HG02840 (cell line): ENCODE measurements at regions not wholly inside any gene's neighbourhood (a gene's known extent, or its start where the extent isn't known, plus 50 kb on each side); places are given as distances from the start of the nearest gene placed in this dataset.
"Not testable (repeated sequence)": the region's sequence is repeated elsewhere in the genome, so short reads cannot be mapped to it uniquely, and the experiment has no call there.

Experiments used
- ATAC-seq: cut with Tn5 transposase; IDR thresholded peaks from one replicate; pipeline ENCODE4 v1.9.1; 2021; ENCODE audit warnings: mild to moderate bottlenecking, moderate library complexity, moderate number of reproducible peaks; ENCODE audit not compliant: unreplicated experiment, low FRiP score

GRCh38 chr3:27661797-27662196 lies 60.3 kb downstream of the EOMES start:
- ATAC-seq, result no peak

GRCh38 chr3:27659279-27660021 lies 62.7 kb downstream of the EOMES start:
- ATAC-seq, result no peak

- ATAC-seq, result no peak
Measured at GRCh38 chr3:27658741-27659140, 63.4 kb downstream of the EOMES start.

GRCh38 chr3:27657871-27658270 lies 64.3 kb downstream of the EOMES start:
- no peak for ATAC-seq

GRCh38 chr3:27657404-27657803 lies 64.7 kb downstream of the EOMES start:
- ATAC-seq, result no peak

GRCh38 chr3:27656790-27657189 lies 65.3 kb downstream of the EOMES start:
- no peak for ATAC-seq

GRCh38 chr3:27655547-27655946 lies 66.6 kb downstream of the EOMES start:
- ATAC-seq, result no peak

- ATAC-seq, result no peak
Measured at GRCh38 chr3:27653803-27654558, 68.1 kb downstream of the EOMES start.

GRCh38 chr3:27649277-27649676 lies 72.8 kb downstream of the EOMES start:
- no peak for ATAC-seq

GRCh38 chr3:27646896-27647295 lies 75.2 kb downstream of the EOMES start:
- no peak for ATAC-seq

- ATAC-seq, result no peak
Measured at GRCh38 chr3:27644941-27645340, 77.2 kb downstream of the EOMES start.

GRCh38 chr3:27643355-27643754 lies 78.8 kb downstream of the EOMES start:
- no peak for ATAC-seq

GRCh38 chr3:27642796-27643195 lies 79.3 kb downstream of the EOMES start:
- ATAC-seq, result no peak

- ATAC-seq, result no peak
Measured at GRCh38 chr3:27641888-27642601, 80.1 kb downstream of the EOMES start.

GRCh38 chr3:27641271-27641800 lies 80.8 kb downstream of the EOMES start:
- ATAC-seq, result no peak

- ATAC-seq, result no peak
Measured at GRCh38 chr3:27639271-27639670, 82.9 kb downstream of the EOMES start.

- ATAC-seq, result no peak
Measured at GRCh38 chr3:27638594-27638993, 83.5 kb downstream of the EOMES start.

- ATAC-seq, result no peak
Measured at GRCh38 chr3:27637346-27637995, 84.7 kb downstream of the EOMES start.

GRCh38 chr3:27635006-27635405 lies 87.1 kb downstream of the EOMES start:
- not testable (repeated sequence) for ATAC-seq

- peak; percentile 19 for ATAC-seq
Measured at GRCh38 chr3:27633224-27633545, 88.9 kb downstream of the EOMES start.
